ENCODE measurements at regions not wholly inside any gene's neighbourhood (a gene's known extent, or its start where the extent isn't known, plus 50 kb on each side); places are given as distances from the start of the nearest gene placed in this dataset.
"Not testable (repeated sequence)": the region's sequence is repeated elsewhere in the genome, so short reads cannot be mapped to it uniquely, and the experiment has no call there.

DNA sequence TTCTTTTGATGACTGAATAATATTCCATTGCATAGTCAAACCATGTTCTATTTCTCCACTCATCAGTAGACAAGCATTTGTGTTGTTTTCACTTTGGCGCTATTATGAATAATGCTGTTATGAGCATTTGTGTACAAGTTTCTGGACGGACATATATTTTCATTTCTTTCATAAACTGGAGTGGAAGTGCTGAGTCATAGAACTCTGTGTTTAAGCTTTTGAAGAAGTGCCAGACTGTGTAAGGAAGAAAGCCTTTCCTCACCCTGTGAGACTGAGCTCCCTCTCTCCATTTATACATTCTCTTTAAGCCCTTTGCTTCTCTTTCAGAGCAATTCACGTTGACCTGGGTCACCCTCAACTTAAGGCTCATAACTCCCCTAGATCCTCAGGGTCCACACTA, 169.5 kb downstream of the OTOP1 start:
- TF ChIP-seq, protein P1, sequence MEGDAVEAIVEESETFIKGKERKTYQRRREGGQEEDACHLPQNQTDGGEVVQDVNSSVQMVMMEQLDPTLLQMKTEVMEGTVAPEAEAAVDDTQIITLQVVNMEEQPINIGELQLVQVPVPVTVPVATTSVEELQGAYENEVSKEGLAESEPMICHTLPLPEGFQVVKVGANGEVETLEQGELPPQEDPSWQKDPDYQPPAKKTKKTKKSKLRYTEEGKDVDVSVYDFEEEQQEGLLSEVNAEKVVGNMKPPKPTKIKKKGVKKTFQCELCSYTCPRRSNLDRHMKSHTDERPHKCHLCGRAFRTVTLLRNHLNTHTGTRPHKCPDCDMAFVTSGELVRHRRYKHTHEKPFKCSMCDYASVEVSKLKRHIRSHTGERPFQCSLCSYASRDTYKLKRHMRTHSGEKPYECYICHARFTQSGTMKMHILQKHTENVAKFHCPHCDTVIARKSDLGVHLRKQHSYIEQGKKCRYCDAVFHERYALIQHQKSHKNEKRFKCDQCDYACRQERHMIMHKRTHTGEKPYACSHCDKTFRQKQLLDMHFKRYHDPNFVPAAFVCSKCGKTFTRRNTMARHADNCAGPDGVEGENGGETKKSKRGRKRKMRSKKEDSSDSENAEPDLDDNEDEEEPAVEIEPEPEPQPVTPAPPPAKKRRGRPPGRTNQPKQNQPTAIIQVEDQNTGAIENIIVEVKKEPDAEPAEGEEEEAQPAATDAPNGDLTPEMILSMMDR (IDR thresholded peaks at IDR 0.05; ENCODE audit: insufficient read depth, low read length, poor library complexity, severe bottlenecking), result not testable (repeated sequence)
- TF ChIP-seq EZH2phosphoT487 (conservative IDR thresholded peaks at IDR 0.05; ENCODE audit: low read length), result not testable (repeated sequence)
